Renal pelvis (tissue), 1 donor: ENCODE measurements at regions not wholly inside any gene's neighbourhood (a gene's known extent, or its start where the extent isn't known, plus 50 kb on each side); places are given as distances from the start of the nearest gene placed in this dataset.

Experiments
- DNase-seq: peaks from one replicate; pipeline ENCODE4 v3.0.0-alpha.2; 2013

DNA sequence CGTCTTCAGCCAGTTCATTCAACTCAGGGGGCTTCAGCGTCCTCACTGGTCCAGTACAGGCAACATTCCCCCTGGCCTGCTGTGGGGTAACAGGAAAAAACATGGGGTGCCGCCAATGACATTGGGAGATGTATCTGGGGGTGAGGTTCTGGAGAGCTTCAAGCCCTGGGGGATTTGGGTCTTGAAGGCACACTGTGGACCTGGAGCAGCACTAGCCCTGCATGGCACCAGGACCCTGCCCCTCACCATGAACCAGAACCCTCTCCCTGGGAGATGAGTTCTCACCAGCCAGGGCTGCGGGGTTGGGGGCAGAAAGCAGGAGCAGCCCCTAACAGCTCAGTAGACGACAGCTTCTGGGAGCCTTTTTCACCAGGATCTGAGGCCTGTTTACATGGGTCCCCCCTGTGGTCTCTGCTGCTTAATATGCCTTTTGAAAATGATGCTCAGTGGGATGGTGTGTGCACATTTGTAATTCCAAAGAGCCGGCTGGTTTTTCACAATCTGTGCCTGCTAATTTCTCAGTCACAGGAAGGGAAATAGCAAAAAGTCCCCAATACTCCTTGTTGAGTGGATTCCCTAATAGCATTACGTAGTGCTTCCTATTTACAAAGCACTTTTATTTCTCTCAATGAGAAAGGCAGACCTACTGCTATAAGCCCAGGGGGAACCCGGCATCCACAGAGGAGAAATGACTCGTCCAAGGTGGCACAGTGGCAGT, 509.5 kb downstream of the RPS24 start:
- DNase-seq = no peak

DNA sequence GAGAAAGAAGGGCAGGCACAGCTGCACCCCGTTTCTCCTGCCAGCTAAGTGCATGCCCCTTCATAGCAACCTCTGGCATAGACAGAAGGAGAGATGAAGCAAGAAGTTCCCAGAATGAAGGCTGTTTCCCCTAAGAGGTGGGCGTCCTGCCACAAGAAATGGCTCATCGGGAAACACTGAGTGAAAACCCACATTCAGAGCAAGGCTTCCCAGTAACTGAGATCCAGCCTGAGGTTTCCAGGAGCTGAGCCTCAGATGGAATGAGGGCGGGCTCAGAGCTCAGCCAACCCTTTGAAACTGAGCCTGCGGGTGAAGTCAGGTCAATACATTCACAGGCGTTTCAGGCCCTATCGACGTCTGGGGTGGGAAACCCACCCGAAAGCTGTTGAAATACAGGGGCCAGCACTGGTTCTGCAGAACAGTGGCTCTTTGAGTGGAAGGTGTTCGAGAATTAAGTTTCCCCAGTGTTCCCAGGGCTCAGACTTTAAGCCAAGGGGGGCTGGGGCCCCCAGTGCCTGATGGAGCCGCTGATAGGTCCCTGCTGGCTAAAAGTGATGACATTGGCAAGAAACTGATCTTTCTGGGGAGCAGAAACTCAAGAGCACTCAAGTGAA, 510.2 kb downstream of the RPS24 start:
- peak; percentile 65 for DNase-seq

DNA sequence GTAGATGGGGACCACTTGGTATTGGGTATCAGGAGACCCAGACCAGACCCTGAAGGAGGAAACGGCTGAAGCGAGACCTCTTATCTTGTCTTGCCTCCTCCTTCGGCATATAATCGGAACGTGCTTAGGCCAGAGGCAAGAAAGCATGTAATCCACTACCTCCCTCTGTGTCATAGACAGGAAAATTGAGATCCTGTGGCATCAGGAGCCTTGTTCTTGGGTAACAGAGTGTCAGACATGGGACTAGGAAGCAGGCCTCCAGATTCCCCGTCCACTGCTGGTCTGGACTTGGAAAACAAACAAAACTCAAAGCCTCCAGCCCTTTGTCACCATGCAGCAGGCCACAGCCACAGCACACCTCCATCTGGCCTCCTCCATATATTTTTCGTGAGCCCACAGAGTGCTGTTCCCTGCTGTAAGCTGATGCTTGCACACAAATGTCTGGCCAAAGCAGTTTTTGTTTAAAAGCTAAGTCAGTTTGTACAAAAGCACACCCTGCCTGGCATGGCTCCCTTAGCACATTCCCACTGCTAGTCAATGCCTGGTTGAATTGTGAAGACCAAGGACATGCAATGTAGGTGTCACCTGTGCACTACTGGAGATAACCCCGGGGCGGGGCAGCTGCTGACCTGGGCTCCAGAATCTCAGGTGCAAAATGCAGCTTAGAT, 510.9 kb downstream of the RPS24 start:
- DNase-seq = no peak

DNA sequence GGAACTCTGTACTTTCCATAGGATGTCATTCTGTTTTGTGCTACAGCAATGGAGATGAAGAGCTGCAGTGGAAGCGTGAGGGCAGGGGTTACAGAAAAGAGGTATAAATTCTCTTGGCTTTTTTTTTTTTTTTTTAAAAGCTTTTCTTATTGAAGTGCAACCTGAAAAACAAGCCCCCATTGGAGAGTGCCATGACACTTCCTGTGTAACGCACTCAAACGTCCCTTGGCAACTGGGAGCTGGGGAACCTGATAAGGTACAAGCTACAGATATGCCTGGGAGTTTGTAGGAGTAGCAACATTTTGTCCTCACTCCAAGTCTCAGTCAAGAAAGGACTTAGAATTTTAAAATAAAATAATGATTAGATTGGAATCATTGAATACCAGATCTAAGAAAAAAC, 512.1 kb downstream of the RPS24 start:
- no peak for DNase-seq

DNA sequence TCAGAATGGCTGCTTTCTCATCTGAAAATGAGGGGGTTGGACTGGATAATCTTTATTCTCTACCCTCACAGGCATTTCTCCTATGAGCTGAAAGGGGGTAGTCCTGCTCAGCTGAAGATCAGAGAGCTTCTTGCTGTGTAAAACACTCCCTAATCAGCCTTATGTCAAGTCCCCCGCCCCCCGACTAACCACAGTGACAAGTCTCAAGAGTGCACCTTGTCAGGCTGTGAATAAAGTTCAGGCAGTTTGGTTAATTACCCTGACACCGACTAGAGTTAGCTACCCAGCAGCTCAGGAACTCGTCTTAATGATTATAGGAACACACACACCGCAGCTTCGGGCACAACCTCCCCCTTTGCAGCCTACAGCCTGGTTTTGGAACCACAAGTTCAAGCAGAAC, 513.7 kb downstream of the RPS24 start:
- no peak for DNase-seq

DNA sequence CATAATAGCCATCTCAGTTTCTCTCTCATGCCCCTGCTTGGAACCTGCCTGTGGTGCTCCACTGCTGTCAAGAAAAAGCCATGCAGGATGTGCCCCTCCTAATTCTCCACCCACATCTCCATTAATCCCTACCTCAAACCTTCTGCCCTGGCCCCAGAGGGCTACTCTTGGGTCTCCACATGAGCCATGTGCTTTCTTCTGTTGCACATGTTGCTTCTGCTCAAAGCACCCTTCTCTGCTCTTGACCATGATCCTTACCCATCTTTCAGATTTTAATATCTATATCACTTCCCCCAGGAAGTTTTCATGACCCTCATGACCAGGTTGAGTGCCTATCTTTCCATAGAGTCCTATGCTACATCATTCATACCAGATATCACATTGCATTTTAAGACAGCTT, 514.2 kb downstream of the RPS24 start:
- DNase-seq = no peak

DNA sequence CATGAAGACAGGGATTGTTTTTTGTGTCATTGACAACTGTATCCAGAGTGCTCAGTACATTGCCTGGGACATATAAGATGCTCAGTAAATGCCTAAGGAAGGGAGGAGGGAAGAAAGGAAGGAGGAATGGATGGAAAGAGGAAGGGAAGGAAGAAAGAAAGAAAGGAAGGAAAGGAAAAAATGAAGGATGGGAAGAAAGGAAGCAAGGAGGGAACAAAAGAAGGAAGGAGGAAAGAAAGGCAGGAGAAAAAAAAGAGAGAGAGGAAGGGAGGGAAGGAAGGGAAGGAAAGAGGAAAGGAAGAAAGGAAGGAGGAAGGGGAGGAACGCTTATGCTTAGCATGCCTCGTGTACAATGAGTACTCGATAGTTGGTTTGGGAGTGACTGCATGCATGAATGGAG, 514.7 kb downstream of the RPS24 start:
- no peak for DNase-seq

DNA sequence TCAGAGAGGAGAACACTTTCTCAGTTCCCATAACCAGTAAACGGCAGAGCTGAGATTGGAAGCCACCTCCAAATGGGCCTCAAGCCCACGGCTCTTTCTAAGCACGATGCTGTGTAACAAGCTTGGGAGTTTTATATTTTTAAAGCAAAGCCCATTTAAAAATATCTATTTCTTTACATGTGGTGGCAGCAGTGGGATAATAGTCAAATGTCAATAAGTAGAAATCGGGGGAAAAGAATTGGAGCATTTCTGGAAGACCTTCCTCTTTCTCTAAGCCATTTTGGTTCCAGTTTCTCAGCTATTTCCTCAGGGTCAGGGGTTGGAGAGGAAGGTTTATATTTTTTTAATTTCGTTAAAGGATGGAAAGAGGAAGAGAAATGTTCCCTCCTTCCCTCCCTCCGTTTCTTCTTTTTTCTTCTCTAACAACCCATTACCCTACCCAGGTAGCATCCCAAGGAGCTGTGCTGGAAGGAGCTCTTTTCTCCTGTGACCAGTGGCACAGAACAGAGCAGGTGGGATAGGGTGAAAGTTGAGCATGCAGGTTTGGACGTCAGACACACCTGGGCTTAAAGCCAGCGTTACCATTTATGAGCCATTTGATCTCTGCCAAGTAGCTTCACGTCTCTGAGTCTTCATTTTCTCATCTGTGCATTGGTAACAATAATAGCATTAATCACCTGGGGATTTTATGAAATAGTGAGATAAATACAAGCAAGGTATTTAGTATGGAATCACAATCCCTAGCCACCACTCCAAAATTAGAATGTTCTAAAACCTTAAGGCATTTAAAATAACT, 515.7 kb downstream of the RPS24 start:
- no peak for DNase-seq

DNA sequence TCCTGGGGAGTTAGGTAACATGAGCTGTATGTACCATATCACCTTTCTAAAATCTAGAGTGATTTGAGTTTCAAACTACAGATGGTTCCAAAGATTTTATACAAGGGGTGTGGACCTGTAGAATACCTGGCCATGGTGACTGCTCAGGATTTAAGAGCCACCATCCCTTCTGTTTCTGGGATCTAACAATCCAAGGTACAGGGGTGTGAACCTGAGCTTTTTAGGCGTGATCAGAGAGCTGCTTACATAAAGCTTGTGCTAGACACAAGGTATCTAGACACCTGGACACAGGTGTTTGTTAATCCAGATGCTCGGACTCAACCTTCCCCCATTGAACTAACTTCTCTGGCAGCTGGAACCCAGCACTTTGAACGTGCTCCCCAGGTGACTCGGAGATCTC, 516.4 kb downstream of the RPS24 start:
- no peak for DNase-seq

DNA sequence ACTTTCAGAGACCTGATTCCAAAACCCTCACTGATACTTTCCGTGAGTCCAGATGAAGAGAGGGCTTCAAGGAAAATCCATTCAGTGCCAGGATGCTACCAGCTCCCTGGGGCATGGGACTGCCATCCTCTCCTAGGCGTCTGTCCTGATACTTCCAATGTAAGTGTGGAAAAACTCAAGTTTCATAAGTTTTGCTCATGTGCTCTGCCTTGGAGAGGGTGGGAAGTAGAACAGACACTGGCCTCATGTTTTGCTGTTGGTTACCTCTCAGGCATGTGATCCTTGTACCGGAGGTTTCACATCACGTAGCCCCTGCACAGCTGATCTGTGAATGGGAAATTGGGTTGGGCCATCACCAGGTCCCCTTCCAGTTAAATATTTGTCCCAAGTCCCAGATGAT, 517.1 kb downstream of the RPS24 start:
- no peak for DNase-seq

DNA sequence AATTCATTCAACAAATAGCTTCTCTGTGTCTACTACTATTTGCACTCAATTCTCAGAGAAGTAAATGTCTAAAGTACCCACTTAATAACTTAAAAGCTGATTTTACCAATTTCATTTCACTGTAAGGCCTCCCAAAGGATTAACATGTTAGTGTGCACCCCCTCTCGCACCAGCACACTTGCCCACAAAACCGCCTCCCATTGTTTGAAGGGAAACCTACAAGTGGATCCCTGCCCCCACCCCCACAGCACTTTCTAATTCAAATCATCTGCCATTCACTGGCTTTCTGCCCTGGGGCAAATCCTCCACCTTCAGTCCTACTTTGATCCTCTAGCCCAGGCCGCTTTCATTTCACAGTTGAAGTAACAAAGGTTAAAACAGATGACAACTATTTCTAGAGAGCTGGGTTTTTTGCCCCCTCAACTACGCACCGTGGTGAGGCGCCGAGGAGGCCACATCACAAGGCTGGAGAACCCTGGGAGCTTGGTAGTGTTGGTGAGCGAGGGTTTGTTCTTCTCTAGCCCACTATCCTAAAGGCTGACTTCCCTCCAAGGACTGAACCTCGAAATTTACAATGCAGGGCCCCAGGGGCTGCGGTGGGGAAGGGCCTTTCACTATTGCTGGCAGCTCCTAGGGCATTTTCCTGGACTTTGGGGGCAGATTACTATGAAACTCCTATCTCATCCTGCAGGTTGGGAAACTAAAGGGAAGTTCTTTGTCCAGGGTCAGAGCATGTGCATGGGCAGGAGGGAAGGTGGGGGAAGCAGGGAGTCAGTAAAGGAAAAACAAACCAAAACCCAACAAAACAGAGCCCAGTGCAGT, 517.4 kb upstream of the ZMIZ1 start:
- peak; percentile 57 for DNase-seq

DNA sequence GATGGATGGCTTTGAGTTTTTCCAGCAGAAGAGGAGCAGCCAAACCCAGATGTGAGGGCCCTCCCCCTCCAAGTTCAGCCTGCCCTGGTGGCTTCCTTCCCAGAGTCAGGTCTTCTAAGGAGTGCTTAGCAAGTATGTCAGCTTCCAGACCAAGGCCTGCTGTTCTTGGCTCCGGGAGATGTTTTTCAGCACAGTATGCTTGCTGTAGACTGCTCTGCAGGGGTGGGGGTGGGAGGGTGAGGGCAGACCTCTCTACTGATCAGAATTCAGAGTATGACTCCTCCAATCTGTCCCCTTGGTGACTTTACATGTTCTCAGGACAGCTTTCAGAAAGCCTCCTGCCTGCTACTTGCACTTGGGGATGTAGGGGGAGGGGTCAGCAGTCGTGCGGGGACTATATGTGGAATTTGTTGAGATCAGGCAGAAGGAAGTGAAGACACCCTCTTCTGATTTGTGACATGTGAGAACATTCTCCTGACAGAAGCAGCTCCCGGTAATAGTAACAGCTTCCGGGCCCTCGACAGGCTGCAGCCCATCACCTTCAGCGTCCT, 516.4 kb upstream of the ZMIZ1 start:
- DNase-seq = peak; percentile 76

DNA sequence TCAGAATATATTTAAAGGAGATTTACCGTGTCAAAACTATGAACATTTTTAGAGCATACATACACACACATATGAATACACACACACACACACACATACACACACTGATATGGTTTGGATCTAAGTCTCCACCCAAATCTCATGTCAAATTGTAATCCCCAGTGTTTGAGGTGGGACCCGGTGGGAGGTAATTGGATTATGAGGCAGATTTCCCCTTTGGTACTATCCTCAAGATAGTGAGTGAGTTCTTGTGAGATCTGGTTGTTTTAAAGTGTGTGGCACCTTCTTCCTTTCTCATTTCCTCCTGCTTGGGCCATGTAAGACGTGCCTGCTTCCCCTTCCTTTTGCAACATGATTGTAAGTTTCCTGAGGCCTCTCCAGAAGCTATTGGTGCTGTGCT, 515.0 kb upstream of the ZMIZ1 start:
- DNase-seq = no peak

DNA sequence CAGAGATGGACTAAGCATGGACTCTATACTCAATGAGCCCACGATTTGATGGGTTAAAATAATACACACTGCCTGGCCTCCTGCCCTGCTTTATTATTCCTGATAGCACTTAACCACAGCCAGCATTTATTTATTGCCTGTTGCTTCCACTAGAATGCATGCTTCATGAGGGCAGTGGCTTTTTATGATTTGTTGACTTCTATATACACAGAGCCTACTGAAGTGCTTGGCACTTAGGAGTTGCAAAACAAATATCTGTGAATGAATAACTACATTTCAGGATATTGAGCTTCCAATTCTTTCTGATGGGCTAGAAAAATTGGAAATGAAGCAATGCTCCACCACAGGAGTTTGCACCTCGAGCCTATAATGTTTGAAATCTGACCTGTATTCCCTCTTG, 513.6 kb upstream of the ZMIZ1 start:
- DNase-seq = no peak

DNA sequence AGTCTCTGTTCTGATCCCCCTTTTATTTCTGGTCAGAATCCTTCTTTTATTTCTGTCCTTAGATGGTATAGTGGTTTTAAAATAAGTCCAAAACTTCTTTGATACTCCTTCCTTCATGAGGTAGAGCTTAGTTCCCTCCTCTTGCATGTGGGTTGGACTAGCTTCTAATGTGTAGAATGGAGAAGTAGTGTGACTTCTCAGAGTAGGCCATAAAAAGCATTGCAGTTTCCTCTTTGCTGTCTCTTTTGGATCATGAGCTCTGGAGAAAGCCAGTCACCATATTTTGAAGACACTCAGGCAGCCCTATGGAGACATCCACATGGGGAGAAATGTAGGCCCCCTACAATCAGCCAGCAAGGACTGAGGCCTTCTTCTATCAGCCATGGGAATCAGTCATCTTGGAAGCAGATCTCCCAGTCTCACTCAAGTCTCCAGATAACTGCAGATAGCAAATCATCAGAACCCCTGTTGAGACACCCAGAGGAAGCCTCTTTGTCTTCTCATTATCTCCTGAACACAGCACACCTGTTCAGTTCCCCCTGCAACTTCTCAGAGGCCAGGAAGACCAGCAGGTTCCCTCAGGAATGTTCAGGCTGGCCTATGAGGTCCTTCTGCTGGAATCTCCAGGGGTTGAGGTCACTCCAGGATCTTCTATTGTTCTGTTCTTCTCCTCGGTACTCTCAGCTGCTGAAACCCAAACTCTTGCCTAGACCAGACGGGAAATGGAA, 511.9 kb upstream of the ZMIZ1 start:
- DNase-seq = no peak

DNA sequence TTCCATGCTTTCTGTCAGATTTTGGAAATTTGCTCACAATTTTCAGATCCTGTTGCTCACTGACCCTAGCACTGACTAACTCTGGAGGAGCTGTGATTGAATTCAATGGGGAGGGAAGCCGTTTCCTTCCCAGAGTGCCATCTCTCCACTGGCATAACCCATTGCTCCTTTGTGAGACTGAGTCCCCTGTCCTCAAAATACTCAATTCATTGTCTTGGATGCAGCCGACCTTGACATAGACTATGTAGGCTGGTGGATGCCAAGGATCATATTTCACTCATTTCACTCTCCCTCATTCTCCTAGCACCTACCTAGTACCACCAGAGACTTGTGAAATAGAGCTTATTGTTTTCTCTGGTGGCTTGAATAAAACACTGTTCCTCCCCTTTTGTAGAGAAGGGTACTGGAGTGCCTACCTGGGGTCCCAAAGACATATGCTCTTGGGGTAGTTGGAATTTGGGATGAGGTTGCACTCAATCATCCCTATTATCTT, 511.3 kb upstream of the ZMIZ1 start:
- DNase-seq = no peak

DNA sequence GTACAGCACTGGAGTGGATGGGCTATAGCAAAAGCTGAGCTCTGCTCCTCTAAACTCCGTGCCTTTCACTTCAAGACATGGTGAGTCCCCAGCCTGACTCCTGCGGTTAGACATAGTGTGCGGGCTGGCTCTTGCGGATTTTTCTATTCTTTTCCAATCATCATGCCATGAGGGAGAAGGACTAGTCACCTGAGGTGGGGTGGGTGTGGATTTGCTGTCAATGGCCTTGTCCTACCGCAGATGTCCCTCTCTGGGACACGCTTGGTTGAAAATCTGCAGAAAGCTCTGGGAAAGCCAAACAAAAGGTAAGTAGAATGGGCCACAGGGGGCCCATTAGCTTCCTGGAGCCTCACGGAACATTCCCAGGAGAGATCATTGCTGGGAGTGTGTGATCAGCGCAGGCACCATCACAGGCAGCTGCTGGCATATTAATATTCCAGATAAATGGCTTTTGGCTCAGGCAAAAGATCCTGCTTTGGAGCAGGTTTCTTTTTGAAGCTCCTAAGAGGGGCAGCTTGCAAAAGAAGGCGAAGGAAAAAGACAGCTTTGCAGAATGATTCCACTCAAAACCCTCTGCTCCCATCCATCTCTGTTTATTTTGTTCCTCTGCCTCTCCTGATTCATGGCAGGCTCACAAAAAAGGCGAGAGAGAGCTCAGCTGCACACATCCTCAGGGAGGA, 509.0 kb upstream of the ZMIZ1 start:
- DNase-seq = no peak

DNA sequence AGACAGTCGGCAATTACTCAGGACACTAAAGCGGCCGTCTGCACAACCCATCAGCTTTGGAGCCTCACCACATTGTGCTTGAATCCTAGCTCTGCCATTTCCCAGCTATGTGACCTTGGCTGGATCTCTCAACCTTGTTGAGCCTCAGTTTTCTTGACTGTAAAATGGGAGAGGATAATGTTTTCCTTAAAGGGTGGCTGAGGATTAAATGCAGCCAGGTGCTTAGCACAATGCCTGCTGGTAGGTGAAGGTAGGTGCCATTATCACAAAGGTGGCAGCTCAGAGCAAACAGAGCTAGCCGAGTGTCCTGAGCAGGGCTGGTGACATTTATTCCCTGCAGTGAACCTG, 508.5 kb upstream of the ZMIZ1 start:
- DNase-seq = no peak

DNA sequence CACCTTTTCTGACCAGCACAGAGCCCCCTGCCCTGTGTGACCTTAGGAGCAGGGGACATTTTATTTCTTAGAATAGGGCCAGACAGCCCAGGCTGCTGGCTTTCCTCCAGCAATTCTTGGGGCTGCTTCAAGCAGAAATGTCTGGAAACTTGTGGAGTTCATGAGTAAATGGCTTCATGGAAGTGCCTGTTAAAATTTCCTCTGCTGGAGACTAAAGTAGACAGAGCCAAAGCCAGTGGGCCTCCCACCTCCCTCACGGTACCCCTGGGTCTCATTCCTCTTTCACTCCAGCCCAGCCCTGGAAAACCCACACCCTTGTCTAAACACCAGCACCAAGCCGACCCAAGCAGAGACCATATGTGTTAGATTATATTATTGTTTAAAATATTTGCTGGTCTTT, 505.5 kb upstream of the ZMIZ1 start:
- DNase-seq = no peak

DNA sequence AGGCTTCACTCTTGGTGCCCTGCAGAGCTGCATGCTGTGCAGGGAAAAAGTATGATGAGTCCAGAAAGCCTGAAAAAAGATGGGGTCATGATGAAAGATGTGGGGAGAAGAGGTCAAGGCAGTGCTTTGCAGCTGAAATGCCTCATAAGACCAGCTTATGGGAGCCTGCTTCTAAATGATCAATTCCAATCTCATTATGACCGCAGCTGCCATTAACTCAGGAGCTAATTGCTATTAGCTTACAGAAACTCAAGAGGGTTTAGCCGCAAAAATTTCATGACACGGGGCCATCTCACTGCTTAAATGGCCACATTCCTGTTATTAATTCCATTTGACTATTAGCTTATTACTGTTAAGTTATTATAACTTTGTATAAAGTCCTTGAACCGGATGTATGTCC, 502.9 kb upstream of the ZMIZ1 start:
- no peak for DNase-seq
